HT1080 (cell line): ENCODE measurements at regions not wholly inside any gene's neighbourhood (a gene's known extent, or its start where the extent isn't known, plus 50 kb on each side); places are given as distances from the start of the nearest gene placed in this dataset.

Experiments
- DNase-seq: peaks from one replicate; pipeline ENCODE4 v3.0.0-alpha.2; 2015; ENCODE audit warnings: low read depth

DNA sequence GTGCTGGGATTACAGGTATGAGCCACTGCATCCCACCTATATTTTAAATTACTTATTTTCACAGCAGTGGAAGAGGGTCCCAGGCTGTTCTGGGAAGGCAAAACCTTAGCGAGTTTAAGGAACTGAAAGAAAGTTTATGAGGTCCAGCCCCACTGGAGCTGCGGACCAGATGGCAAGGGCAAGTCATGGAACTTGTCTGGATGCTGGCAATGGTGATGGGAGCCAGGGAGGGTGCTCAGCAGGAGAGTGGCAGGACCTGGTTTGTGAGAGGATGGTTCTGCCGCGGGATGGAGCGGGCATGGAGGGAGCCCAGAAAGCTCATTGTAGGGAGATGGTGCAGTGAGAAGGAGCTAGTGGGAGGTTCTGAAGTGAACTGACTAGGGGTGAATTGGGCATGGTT, 50.6 kb upstream of the SLC45A1 start:
- DNase-seq: no peak

DNA sequence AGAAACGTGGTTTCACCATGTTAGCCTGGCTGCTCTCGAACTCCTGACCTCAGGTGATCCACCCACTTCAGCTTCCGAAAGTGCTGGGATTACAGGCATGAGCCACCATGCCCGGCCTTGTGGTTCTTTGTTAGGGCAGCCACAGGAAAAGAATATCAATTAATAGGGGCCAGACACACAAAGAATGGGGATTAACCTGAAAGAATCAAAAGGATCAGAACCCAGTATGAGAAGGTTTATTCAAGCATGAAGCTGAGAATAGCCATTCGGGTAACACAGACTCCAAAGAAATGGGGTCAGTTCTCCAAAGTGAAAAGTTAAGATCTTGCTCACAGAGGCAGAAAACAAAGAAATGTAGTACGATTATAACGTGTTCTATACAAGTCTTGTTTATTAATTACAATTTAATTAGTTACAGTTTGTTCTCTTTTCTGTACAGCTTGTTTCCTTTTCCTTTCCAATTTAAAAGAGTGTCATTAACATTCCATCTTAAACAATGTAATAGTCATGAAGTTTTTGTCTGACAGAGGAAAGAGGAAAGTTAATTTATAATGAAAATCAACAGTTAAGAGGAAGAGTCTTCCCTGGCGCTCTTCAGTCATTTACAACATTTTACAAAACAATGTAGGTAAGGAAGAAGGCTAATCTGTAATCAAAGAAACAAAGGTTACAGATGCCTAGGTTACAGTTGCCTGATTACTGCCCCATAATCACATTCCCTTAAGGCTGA, 51.3 kb upstream of the SLC45A1 start:
- no peak for DNase-seq

DNA sequence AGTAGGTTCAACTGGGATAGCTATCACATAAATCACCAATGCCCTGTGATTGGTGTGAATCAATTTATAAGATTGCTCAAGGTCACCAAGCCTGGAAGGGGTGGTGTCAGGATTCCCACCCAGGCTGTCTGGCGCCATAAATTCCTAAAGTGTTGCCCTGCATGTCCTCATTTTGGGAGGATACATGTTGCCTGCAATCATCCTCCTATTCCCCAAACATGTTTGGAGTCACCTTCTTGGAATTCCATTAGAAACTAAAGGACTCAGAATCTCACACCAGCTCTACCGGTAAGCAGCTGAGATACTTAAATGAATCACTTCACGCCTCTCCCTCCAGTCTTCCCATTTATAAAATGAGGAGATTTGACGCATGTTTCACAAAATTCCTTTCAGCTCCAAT, 54.1 kb upstream of the SLC45A1 start:
- no peak for DNase-seq

DNA sequence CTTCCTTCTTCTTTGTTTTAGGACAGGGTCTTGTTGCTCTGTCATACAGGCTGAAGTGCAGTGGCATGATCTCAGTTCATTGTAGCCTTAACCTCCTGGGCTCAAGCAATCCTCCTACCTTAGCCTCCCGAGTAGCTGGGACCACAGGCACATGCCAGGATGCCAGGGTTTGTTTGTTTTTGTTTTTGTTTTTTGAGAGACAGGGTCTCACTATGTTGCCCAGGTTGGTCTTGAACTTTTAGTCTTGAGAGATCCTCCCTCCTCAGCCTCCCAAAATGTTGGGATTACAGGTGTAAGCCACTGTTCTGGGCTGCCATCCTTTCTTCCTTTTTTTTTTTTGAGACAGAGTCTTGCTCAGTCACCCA, 56.5 kb upstream of the SLC45A1 start:
- DNase-seq: no peak

DNA sequence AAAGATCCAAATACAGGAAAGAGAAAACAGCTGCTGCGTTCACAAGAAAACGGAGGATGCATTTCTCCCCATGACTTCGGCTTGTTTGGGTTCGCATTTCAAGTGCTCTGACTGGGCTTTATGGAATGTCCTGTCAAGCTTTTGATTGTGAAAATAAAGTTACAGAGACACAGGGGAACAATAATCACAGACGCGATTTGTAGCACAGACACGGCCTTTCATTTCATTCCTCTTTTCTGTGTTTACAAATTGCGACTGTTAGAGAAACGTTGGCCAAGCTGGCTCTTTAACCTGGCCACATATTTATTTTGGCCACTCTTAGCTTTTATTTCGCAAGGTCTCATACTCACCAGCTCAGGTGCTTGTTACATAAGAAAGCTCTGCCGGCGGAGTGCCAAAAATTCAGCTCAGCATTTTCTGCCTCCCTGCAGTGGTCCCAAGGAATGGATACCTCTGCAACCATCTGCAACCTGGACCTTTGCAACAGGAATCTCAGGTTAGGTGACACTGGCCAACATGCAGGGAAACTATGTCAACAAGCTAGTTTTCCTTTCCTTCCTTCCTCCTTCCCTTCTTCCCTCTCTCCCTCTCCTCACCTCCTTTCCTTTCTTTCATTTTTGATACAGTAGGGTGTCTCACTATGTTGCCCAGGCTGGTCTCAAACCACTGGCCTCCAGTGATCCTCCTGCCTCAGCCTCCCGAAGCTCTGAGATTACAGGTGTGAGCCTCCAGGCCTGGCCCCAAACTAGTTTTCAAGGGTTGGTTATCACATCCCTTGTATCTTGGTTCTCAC, 58.2 kb upstream of the SLC45A1 start:
- peak; percentile 69 for DNase-seq

DNA sequence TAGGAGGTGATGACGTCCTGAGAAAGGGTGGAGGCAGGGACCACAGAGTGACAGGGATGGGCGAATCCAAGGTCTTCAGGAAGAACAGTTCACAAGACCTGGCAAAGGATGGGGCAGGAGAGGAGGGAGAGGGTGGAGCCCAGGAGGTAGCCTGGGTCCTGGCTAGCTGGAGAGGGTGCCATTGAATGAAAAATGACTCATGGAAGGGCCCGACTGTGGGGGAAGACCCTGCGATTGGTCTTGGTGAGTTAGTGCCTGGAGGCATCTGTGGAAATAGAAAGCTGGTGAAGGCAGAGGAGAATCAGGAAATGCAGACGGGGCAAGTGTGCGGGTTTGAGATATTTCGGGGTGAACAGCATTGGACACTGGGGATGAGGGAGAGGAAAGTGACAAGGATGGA, 60.3 kb upstream of the SLC45A1 start:
- DNase-seq: no peak

DNA sequence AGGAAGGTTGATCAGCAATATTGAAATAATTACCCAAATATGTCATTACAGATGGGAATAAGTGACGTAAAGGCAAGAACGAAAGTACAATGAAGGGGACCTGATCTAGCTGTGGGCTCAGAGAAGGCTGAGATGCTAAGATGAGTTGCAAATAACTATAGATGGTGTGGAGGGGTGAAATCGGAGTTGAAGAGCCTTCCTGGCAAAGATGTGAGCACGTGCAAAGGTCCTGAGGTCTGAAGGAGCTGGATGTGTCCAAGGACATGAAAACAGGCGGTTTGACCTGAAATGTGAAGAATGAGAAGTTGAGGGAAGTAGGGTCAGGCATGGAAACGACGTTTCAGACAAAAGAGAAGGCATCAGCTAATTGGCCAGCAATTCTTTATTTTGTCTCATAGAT, 61.6 kb upstream of the SLC45A1 start:
- DNase-seq: no peak

DNA sequence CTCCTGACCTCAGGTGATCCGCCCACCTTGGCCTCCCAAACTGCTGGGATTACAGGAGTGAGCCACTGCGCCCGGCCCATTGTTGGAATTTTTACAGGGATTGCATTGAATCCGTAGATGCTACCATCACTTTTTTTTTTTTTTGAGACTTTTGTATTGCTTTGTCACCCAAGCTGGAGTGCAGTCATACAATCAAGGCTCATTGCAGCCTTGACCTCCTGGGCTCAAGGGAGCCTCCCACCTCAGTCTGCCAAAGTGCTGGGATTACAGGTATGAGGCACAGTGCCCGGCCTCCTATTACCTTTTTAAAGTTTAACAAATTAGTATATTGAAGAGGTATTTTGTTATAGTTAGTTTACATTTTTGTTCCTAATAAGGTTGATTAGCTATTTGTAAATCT, 62.2 kb upstream of the SLC45A1 start:
- DNase-seq: no peak

DNA sequence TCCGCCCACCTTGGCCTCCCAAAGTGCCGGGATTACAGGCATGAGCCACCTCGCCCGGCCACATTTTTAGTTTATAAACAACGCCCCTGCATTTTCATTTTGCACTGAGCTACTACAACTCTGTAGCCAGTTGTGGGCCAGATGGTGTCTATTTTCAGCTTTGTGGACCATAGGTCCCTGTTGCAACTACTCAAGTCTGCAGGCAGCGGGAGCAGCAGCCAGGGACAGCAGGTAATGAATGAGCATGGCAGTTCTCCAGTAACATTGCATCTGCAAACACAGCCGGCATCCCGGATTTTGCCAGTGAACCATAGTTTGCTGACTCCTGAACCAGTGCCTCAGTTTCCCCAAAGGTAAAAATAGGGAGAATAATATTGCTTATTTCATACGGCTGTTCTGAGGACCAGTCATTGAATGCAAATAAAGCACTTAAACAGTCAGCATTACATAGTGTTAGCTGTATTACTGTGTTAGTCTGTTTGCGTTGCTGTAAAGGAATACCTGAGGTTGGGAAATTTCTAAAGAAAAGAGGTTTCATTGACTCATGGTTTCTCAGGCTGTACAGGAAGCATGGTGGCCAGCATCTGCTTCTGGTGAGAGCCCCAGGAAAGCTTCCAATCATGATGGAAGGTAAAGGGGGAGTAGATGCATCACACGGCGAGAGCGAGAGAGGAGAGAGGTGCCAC, 65.5 kb upstream of the SLC45A1 start:
- no peak for DNase-seq

DNA sequence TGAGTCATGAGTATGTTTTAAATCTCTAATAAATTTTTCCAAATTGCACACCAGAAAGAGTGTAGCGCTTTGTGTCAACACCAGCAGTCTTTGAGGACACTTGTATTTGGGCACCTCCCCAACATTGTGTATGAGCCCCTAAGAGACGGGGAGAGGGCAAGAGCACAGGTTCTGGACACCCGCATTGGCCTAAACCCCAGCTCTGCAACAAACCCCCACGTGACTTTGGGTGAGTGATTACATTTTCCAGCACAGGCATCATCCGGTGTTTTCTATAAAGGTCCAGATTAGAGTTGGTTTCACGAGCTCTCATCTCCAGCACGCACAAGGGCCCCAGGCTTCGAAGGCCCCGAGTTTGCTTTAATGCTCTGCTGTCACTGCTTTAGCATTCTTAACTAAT, 66.3 kb upstream of the SLC45A1 start:
- DNase-seq: no peak

DNA sequence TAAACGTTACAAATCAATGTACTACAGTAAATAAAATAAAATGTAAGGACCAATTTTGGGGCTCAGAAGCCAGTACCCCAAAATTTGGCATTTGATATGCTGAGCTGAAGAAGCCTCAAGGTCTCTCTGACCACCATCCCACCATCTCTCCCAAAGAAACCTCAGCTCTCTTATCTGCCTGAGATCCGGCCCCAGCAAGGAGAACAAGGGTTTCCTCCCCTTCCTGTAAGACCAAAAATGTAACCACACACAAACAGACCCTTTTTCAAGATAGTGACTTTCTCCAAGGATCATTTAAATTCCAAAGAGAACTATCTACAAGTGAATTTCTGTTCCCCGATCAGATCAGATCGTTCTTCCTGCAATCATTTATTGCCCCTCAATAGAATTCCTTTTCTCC, 68.1 kb upstream of the SLC45A1 start:
- DNase-seq: no peak

DNA sequence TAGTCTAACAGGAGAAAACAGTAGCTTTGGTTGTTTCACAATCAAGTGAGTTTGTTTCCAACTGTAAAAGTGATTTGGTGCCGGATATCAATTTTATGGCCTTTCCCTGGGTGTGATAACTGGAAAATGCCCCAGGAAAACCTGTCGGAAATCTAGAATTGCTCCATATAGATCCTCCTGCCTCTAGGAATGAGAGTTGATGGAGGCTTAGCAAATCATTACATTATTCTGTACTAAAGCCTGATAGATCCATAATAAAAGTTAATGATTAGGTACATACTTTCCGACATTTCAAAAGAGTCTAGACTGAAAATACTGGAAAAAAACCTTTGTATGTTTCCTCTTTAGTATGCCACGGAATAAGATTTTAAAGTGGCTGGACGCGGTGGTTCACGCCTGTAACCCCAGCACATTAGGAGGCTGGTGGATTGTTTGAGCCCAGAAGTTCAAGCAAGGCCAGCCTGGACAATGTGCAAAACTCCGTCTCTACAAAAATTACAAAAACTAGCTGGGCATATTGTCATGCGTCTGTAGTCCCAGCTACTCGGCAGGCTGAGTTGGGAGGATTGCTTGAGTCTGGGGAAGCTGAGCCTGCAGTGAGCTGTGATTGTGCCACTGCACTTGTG, 70.0 kb upstream of the SLC45A1 start:
- DNase-seq: no peak

DNA sequence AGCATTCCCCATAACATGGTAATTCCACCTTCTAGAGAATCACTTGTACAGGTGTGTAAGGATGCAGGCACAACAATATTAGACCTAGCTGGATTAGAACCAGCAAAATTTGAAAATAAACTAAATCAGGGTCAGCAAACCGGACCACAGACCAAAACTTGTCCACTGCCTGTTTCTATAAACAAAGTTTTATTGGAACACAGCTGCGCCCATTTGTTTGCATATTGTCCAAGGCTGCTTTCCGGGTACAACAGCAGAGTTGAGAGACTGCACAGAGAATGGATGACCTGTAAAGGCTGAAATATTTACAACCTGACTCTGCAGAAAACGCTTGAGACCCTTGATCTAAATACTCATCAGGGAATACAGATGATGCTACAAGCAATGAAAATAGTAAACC, 73.6 kb upstream of the SLC45A1 start:
- no peak for DNase-seq

DNA sequence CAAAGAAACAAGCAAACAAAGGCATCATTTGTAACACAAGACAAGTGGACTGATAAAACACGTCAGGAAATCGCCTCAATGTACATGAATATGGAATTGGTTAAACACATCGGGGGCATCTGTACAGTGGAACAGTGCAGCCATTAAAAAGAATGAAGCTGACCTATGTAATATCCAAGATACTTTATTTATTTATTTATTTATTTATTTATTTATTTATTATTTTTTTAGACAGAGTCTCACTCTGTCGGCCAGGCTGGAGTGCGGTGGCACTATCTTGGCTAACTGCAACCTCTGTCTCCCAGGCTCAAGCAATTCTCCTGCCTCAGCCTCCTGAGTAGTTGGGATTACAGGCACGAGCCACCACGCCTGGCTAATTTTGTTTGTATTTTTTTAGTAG, 75.4 kb upstream of the SLC45A1 start:
- no peak for DNase-seq

DNA sequence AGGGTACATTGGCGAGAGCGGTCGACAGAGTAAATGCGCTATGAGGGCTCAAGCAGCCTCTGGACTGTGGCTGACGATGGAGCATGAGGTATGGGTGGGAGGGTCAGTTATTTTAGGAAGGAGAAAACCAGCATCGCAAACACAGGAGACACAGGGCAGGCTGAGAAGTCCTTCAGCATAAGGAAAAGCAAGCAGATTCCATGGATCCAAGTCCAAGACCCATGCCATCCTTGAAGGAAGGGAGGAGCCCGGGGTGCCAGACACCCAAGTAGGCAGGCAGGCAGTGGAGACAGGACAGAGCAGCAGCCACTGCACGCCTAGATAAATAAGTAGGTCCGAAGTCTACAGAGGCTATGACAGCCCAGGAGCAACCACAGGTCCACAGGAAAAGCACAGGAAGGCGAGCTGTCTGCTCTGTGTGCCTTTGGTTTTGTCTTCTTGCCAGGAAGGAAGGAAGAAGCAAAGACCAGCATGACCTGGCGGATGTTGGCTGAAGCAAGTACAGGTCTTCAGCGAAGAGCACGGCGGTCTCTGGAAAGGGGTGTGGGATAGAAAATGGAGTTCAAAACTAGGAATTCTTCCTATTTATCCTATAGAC, 76.4 kb upstream of the SLC45A1 start:
- no peak for DNase-seq

DNA sequence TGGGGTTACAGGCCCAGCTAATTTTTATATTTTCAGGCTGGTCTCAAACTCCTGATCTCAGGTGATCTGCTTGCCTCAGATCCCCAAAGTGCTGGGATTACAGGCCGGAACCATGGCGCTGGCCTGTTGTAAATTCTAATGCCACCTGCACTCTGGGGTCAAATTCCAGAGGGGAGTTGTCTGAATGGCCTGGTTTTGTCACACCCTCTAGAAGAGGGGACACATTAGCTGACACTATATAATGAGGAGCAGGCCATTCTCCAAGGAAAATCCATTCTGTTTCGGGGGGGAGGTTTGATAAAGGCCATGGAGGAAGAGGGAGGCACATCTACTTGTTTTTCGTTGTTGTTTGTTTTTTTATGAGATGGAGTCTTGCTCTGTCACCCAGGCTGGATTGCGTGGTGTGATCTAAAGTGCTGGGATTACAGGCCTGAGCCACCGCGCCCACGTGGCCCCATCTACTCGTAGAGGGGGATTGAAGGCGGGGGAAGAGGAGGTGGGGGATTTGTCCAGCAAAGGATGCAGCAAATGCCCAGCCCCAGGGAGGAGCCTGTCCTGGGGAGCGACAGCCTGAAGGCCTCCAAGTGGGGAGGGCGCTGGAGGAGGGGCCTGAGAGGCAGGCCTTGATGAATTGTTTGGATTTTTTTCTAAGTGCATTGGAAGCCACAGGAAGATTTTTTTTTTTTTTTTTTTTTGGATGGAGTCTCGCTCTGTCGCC, 78.4 kb upstream of the SLC45A1 start:
- DNase-seq: no peak

DNA sequence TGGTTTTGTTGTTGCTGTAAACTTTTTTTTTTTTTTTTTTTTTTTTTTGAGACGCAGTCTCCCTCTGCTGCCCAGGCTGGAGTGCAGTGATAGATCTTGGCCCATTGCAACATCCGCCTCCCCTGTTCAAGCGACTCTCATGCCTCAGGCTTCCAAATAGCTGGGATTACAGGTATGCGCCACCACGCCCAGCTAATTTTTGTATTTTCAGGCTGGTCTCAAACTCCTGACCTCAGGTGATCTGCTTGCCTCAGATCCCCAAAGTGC, 78.9 kb upstream of the SLC45A1 start:
- DNase-seq: peak; percentile 59

DNA sequence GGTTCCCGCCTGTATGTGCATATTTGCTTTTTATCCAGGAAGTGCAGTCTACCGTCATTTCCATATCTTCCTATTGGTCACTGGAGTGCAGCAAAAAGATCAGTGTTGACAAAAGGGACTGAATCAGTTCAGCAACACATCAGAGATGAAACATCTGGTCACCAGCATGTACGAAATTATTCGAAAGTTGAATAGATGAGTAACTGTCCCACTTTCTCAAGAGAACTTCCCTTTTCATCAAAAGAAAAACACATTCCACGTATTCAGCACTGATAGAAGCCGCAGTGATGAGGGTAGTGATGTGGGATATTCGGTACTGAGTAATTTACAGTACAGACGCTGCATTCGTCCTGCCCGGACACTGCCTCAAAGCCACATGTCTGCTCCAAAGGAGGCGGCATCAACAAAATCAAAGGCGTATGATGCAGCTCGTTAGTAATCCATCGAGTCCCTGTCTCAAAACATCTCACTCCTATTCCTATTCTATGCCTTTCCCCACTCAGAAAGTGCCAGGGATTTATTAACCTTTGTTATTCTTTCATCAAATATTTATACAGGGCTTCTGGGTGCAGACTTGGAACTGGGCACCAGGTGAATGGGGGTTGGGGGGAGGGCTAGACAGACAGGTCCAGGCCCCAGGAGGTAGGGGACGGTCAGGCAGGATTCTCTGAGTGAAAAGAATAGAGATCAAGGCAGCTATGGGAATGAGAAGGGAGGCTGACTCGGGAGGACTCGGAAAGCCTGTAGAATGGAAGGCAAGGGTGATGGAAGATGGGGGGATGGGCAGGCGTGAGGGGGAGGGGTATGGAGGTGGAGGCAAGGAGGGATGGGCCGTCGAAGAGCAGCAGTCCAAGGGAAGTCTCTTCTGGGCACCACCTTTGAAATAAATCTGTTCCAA, 79.5 kb upstream of the SLC45A1 start:
- DNase-seq: peak; percentile 89

DNA sequence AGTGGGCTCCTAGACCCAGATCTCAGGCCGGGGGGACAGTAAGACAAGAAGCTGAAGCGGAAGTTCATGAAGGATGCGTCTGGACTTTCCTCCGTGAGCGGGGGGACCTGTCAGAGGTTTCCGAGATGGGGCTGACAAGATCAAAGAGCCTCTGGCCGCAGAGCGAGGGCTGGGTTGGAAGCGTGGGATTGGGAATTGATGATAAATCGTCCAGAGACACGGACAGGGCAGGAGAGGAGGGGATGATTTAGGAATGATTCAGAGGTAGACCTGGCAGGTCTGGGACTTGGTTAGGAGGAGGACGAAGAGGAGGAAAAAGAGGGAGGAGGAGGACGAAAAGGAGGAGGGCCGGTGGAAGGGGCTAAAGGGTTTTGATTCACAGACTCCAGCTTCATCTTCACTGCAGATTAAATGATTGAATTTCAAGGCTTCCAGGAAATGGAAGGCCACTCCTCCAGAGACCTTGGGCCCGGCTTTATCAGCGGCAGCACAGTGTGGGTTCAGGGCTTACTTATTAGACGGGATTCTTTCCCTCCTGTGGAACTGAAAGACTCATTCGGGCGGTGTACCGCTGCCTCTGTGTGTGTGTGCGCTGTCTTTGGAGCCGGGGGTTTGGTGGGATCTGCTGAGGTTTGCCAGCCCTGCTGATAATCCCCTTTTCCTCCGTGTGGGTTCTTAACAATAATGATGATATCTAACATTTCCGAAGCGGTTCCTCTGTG, 85.7 kb upstream of the SLC45A1 start:
- peak; percentile 24 for DNase-seq

DNA sequence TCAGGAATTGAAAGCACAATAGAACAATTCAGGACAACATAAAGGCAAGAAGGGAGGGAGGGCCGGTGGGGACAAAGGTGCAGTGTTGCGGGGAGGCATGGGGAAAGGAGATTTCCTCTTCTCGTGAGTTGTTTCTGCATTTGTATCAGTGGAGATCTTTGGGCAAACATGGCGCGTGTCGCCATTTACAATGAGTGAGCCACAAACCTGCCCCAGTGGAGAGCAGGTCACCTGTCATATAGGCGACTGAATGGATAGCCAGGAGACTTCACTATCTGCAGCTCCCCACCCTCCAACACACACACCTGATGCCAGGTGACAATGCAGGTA, 87.7 kb upstream of the SLC45A1 start:
- DNase-seq: no peak
